ENCODE measurements at regions not wholly inside any gene's neighbourhood (a gene's known extent, or its start where the extent isn't known, plus 50 kb on each side); places are given as distances from the start of the nearest gene placed in this dataset.

GRCh38 chr5:136579238-136579637, 213.9 kb upstream of the TRPC7 start:
- TF ChIP-seq, protein P1, sequence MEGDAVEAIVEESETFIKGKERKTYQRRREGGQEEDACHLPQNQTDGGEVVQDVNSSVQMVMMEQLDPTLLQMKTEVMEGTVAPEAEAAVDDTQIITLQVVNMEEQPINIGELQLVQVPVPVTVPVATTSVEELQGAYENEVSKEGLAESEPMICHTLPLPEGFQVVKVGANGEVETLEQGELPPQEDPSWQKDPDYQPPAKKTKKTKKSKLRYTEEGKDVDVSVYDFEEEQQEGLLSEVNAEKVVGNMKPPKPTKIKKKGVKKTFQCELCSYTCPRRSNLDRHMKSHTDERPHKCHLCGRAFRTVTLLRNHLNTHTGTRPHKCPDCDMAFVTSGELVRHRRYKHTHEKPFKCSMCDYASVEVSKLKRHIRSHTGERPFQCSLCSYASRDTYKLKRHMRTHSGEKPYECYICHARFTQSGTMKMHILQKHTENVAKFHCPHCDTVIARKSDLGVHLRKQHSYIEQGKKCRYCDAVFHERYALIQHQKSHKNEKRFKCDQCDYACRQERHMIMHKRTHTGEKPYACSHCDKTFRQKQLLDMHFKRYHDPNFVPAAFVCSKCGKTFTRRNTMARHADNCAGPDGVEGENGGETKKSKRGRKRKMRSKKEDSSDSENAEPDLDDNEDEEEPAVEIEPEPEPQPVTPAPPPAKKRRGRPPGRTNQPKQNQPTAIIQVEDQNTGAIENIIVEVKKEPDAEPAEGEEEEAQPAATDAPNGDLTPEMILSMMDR (IDR thresholded peaks at IDR 0.05), result no peak
- no peak for TF ChIP-seq EZH2phosphoT487 (IDR thresholded peaks at IDR 0.05)

Measured in neural progenitor cell (in vitro differentiated cells).